Esophagus (tissue), 2 donors: ENCODE measurements at regions not wholly inside any gene's neighbourhood (a gene's known extent, or its start where the extent isn't known, plus 50 kb on each side); places are given as distances from the start of the nearest gene placed in this dataset.

ENCODE experiments used
- H3K27ac ChIP-seq, 2 donors: one replicate each; pipeline ENCODE4 v1.5.1; 2013; ENCODE audit warnings: low read depth in 2 of 2, mild to moderate bottlenecking in 2 of 2, inconsistent platforms in 1 of 2, low read length in 1 of 2, moderate library complexity in 1 of 2
- H3K27me3 ChIP-seq, 2 donors: one replicate each; pipeline ENCODE4 v1.6.1; 2013; ENCODE audit warnings: low read length in 2 of 2, control low read depth in 1 of 2, mild to moderate bottlenecking in 1 of 2; ENCODE audit not compliant: insufficient read depth in 2 of 2, control insufficient read depth in 1 of 2
- H3K36me3 ChIP-seq, 2 donors: one replicate each; pipeline ENCODE4 v1.6.1; 2013; ENCODE audit warnings: low read length in 1 of 2; ENCODE audit not compliant: control insufficient read depth in 2 of 2, insufficient read depth in 2 of 2
- H3K4me1 ChIP-seq, 2 donors: one replicate each; pipeline ENCODE4 v1.6.1; 2013; ENCODE audit warnings: low read length in 1 of 2; ENCODE audit not compliant: control insufficient read depth in 2 of 2, insufficient read depth in 2 of 2
- H3K4me3 ChIP-seq, 2 donors: one replicate each; pipeline ENCODE4 v1.5.1; 2013; ENCODE audit warnings: low read length in 2 of 2, mild to moderate bottlenecking in 2 of 2, low read depth in 1 of 2, moderate library complexity in 1 of 2
- H3K9me3 ChIP-seq, 2 donors: one replicate each; pipeline ENCODE4 v1.6.1; 2013; ENCODE audit warnings: mild to moderate bottlenecking in 2 of 2, low read depth in 1 of 2, low read length in 1 of 2, moderate library complexity in 1 of 2; ENCODE audit not compliant: control insufficient read depth in 2 of 2, insufficient read depth in 1 of 2
- WGBS, 2 donors: extraction: QIAGEN DNeasy Blood & Tissue Kit; methylation state at CpG; one replicate each; pipeline ENCODE4 v1.1.7; 2013; 5-methylcytosine and 5-hydroxymethylcytosine counted together
- donor health status: healthy with polysubstance abuse.
- donor health status: Bipolar disorder and iron deficiency.

DNA sequence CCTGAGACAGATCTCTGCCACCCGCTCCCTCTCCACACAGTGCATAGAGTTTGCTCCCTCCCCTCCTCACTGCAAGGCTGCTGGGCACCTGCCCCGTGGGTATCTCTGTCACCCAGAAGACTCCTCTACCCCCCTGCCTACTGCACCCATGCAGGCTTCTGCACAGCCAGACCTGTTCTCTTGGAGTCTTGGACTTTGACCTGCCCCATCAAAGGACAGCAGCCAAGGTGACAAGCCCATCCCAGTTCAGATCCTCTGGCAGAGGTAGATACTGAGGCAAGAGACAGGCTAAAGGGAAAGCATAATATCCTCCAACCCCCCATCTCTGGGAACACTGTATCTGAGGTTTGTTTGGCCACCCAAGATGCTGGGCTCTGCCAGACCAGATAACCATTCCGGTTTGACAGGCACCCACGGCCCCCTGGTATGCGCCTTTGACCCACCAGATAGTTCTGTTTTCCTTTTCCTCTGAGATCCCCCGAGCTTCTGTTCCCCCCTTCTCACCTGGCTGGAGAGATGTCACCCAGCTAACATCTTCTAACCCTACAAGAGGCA is 239.6 kb downstream of the SOX9 start:
- H3K27ac ChIP-seq: no peak overlapping the region
- WGBS, 2 donors: 60% methylated on average over 6 of the region's 6 CpGs
- H3K27me3 ChIP-seq: no peaks in the 10 kb centered on the region

DNA sequence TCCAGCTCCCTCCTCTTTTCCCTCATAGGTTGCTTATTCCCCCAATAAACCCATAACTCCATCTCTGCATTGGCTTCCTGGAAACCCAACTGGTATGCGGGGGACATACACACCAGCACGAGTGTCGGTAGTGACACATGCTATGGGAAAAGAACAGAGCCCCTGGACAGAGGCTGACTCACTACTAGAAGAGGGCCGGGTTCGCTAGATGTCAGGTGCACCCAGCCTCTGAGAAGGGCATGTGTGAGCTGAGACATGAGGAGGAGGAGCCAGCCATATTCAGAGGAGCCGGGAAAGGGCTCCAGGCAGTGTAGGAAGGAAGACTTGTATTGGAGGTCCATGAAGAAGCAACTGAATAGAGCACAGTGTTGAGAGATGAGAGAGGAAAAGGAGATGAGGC is 241.1 kb downstream of the SOX9 start:
- no peak overlapping the region for H3K4me3 ChIP-seq
- no peaks in the 10 kb centered on the region for H3K27me3 ChIP-seq
- WGBS, 2 donors: 71 to 82% methylated on average over 6 of the region's 6 CpGs
- H3K27ac ChIP-seq: no peak overlapping the region
- H3K9me3 ChIP-seq: no peaks in the 10 kb centered on the region
- H3K4me1 ChIP-seq: peaks cover 0 to 15% of the 10 kb centered on the region in 2 donors
- H3K36me3 ChIP-seq: no peaks in the 10 kb centered on the region

More for the DNA sequence above, 239.6 kb downstream of the SOX9 start:
- no peaks in the 10 kb centered on the region for H3K36me3 ChIP-seq
- no peak overlapping the region for H3K4me3 ChIP-seq
- H3K4me1 ChIP-seq: peaks cover 0 to 15% of the 10 kb centered on the region in 2 donors
- H3K9me3 ChIP-seq: no peaks in the 10 kb centered on the region

DNA sequence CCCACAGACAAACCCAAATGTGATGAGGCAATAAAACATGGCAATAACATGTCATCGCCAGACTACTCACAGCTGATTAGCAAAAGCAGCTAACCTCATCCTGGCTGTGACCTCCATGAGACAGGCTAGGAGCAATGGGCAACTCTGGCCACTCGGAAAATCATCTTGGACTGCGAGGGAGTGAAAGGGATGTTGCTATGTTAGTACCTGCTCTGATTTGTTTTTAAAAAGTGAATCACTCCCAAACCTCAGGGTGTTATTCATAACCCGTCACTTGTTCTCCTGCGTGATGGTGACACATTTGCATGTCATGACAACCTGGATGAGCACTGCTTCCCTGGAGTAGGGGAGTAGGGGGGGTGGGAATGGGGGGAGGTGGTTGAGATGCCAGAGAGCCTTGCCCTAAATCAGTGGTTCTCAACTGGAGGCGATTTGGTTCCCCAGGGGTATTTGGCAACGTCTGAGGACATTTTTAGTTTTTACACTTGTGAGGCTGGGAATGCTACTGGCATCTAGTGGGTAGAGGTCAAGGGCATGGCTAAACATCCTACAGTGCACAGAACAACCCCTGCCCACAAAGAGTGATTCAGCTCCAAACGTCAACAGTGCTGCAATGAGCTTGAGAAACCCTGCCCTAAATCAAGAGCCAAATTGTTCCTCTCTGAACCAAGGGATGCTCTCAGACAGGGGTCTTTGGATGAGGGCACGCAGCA is 241.7 kb downstream of the SOX9 start:
- Histone ChIP-seq H3K27ac (no peak overlapping the region), H3K36me3 (no peaks in the 10 kb centered on the region), H3K27me3 (no peaks in the 10 kb centered on the region), H3K9me3 (no peaks in the 10 kb centered on the region), H3K4me3 (no peak overlapping the region), H3K4me1 (peaks cover 0 to 15% of the 10 kb centered on the region in 2 donors)
- WGBS, 2 donors: 49 to 65% methylated on average over 9 of the region's 9 CpGs

DNA sequence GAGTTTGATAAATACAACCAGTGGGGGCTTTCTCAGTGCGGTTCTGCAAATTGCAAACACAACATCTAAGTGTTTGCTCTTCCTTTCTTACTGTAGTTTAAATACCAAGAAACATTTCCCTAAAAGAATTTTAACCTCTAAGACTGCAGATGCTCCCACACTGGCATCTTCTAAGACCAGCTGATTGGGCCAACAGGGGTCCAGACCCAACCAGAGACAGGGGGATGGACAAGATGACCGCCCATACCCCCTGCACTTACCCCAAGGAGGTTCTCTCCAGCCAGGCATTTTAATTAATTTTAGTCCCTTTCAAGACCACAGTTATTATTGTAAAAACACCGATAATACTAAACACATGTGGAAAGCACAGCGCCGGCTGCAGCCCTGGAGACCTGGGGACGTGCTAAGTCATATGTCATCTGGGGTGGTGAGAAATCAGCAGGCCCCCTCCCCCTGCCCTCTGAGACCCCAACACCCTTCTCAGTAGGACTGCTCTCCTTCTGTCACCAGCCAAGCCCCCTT is 242.3 kb downstream of the SOX9 start:
- Histone ChIP-seq H3K4me3 (no peak overlapping the region), H3K9me3 (no peaks in the 10 kb centered on the region), H3K27ac (no peak overlapping the region), H3K27me3 (no peaks in the 10 kb centered on the region), H3K4me1 (peaks cover 0 to 15% of the 10 kb centered on the region in 2 donors), H3K36me3 (no peaks in the 10 kb centered on the region)
- 69 to 71% methylated on average over 6 of the region's 6 CpGs for WGBS, 2 donors

DNA sequence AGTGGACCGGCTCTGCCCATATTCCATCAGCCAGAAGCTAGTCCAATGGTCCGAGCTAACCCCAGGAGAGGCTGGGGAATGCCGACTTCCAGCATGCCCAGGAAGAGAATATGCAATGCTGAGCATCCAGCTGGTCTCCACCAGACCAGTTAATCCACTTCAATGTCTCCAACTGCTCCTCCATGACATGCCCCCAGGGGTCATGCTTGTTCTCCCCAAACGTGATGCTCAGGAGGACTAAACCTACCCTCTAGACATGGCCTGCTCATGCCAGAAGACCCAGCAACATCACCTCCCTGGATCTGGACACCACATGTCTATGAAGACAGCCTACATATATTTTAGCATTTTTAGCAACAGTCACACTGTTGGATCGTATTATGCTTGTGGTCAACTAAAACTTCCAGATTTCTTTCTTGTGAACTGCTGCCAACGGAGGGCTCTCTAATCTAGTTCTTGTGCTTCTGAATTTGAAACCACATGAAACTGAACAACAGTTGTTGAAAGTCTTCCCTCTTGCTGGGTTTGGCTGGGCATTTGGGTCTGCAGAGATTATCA is 245.1 kb downstream of the SOX9 start:
- Histone ChIP-seq H3K9me3 (no peaks in the 10 kb centered on the region), H3K27me3 (no peaks in the 10 kb centered on the region), H3K4me3 (no peak overlapping the region), H3K36me3 (no peaks in the 10 kb centered on the region), H3K4me1 (peaks cover 0 to 6% of the 10 kb centered on the region in 2 donors), H3K27ac (no peak overlapping the region)
- 70 to 74% methylated on average over 6 of the region's 6 CpGs for WGBS, 2 donors

DNA sequence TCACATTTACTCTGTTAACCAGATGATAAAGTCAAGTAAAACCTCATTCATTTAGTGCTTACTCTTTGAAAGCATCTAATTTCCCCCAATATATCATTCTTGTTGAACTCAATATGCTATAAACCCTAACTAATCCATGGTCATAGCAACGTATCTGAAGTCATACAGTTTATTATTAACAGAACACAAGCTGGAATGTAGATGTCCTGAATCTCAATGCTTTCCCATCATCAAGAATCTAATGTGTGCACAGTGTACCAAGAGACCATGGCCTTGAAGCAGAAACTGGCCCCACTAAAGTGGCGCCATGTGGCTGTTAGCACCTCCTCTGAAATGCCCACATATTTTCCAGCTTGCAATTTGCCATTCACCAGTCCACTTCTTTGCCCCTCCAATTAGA is 245.8 kb downstream of the SOX9 start:
- Histone ChIP-seq H3K27me3 (no peaks in the 10 kb centered on the region), H3K27ac (no peak overlapping the region), H3K9me3 (no peaks in the 10 kb centered on the region), H3K36me3 (no peaks in the 10 kb centered on the region), H3K4me3 (no peak overlapping the region), H3K4me1 (peaks cover 0 to 4% of the 10 kb centered on the region in 2 donors)
- WGBS, 2 donors: 86 to 87% methylated on average over 2 of the region's 2 CpGs

DNA sequence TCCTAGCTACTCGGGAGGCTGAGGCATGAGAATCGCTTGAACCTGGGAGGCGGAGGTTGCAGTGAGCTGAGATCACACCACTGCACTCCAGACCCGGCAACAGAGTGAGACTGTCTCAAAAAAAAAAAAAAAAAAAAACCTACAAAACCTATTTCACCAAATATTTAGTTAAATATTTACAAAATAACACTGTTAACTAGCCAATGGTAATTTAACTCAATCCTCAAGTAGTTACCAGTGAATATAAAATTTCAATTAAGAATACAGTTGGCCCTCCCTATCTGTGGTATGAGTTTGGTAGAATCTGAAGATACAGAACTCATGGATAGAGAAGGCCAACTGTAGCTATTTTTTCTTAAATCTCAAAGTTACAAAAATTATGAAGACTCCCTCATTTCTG is 247.4 kb downstream of the SOX9 start:
- 68 to 99% methylated on average over 4 of the region's 4 CpGs for WGBS, 2 donors
- H3K36me3 ChIP-seq: no peaks in the 10 kb centered on the region

DNA sequence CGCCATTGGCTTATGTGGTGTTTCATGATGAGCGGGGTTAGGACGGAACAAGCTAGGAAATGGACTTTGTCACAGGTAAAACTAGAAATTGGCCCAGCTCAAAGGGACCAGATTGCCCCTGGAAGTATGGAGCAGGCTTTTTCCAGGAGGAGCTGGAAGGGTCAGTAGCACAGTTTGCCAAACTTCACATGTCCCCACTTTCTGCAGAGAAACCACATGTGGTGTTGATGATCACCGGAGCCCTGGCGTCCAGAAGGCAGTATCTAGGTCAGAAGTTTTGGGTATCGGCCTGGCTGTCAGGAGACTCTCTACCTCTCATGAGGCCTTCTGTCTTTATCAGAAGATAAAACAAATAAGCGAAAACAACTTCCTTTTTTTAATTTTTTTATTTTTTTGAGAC is 248.5 kb downstream of the SOX9 start:
- Histone ChIP-seq H3K27me3 (no peaks in the 10 kb centered on the region), H3K27ac (no peak overlapping the region), H3K4me1 (no peaks in the 10 kb centered on the region), H3K36me3 (no peaks in the 10 kb centered on the region), H3K4me3 (no peak overlapping the region), H3K9me3 (no peaks in the 10 kb centered on the region)
- WGBS, 2 donors: 94 to 97% methylated on average over 7 of the region's 7 CpGs

More for the DNA sequence above, 247.4 kb downstream of the SOX9 start:
- Histone ChIP-seq H3K4me3 (no peak overlapping the region), H3K4me1 (no peaks in the 10 kb centered on the region), H3K27ac (no peak overlapping the region), H3K9me3 (no peaks in the 10 kb centered on the region), H3K27me3 (no peaks in the 10 kb centered on the region)

DNA sequence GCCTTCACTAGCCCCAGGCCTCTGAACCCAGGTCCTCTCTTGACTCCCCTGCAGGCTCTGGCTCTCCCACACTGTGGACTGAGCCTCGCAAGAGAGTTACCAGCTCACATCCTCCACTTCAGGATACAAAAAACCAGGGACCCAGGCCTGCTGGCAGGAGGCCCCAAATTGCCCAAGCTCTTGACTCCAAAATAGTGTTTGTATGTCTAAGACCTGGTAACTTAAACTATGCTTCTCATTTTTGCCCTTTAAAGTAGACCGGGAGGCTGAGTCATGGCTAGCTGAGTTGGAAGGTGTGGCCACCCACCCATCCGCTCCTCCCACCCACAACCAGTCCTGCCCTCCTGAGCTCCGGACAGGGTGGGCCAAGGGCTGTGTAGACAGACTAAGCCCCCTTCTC is 250.0 kb downstream of the SOX9 start:
- Histone ChIP-seq H3K4me1 (no peaks in the 10 kb centered on the region), H3K4me3 (no peak overlapping the region)
- WGBS, 2 donors: 61 to 79% methylated on average over 4 of the region's 4 CpGs

More for the DNA sequence above, 250.0 kb downstream of the SOX9 start:
- H3K27me3 ChIP-seq: no peaks in the 10 kb centered on the region
- H3K27ac ChIP-seq: no peak overlapping the region
- no peaks in the 10 kb centered on the region for H3K9me3 ChIP-seq
- H3K36me3 ChIP-seq: no peaks in the 10 kb centered on the region
